ENCODE measurements at regions not wholly inside any gene's neighbourhood (a gene's known extent, or its start where the extent isn't known, plus 50 kb on each side); places are given as distances from the start of the nearest gene placed in this dataset.

- H3K27ac Mint-ChIP-seq, result no peak overlapping the region
- H3K27me3 Mint-ChIP-seq (ENCODE audit: low read depth), result no peaks in the 10 kb centered on the region
- no peak for TF ChIP-seq CTCF (IDR thresholded peaks at IDR 0.05; ENCODE audit: unreplicated experiment in 3 of 3)
- no peaks in the 10 kb centered on the region for H3K36me3 Mint-ChIP-seq (ENCODE audit: low read depth)
- peaks cover 20% of the 10 kb centered on the region for H3K4me1 Mint-ChIP-seq
- no peak overlapping the region for H3K4me3 Mint-ChIP-seq
- H3K9me3 Mint-ChIP-seq, result no peaks in the 10 kb centered on the region
These were observed 245.9 kb upstream of the TLL1 start for GRCh38 chr4:165627128-165627527.

GRCh38 chr4:165627548-165627947 is 245.5 kb upstream of the TLL1 start:
- Mint-ChIP-seq H3K36me3 (ENCODE audit: low read depth) (no peaks in the 10 kb centered on the region), H3K4me1 (peaks cover 21% of the 10 kb centered on the region), H3K4me3 (no peak overlapping the region), H3K27ac (no peak overlapping the region), H3K9me3 (no peaks in the 10 kb centered on the region), H3K27me3 (ENCODE audit: low read depth) (no peaks in the 10 kb centered on the region)
- TF ChIP-seq CTCF (IDR thresholded peaks at IDR 0.05; ENCODE audit: unreplicated experiment in 3 of 3), result no peak

GRCh38 chr4:165628572-165628971 is 244.5 kb upstream of the TLL1 start:
- Mint-ChIP-seq H3K27ac (no peak overlapping the region), H3K9me3 (no peaks in the 10 kb centered on the region), H3K36me3 (ENCODE audit: low read depth) (no peaks in the 10 kb centered on the region), H3K4me1 (peaks cover 21% of the 10 kb centered on the region), H3K27me3 (ENCODE audit: low read depth) (no peaks in the 10 kb centered on the region), H3K4me3 (no peak overlapping the region)
- no peak for TF ChIP-seq CTCF (IDR thresholded peaks at IDR 0.05; ENCODE audit: unreplicated experiment in 3 of 3)

- Mint-ChIP-seq H3K4me1 (peaks cover 21% of the 10 kb centered on the region), H3K9me3 (peaks cover 2% of the 10 kb centered on the region), H3K27ac (no peak overlapping the region), H3K4me3 (no peak overlapping the region), H3K36me3 (ENCODE audit: low read depth) (no peaks in the 10 kb centered on the region), H3K27me3 (ENCODE audit: low read depth) (no peaks in the 10 kb centered on the region)
- TF ChIP-seq CTCF (IDR thresholded peaks at IDR 0.05; ENCODE audit: unreplicated experiment in 3 of 3), result no peak
These were observed 242.4 kb upstream of the TLL1 start for GRCh38 chr4:165630671-165631070.

- no peak for TF ChIP-seq CTCF (IDR thresholded peaks at IDR 0.05; ENCODE audit: unreplicated experiment in 3 of 3)
- no peaks in the 10 kb centered on the region for H3K36me3 Mint-ChIP-seq (ENCODE audit: low read depth)
- no peaks in the 10 kb centered on the region for H3K27me3 Mint-ChIP-seq (ENCODE audit: low read depth)
- no peak overlapping the region for H3K27ac Mint-ChIP-seq
- H3K4me3 Mint-ChIP-seq, result no peak overlapping the region
- H3K9me3 Mint-ChIP-seq, result peaks cover 9% of the 10 kb centered on the region
- H3K4me1 Mint-ChIP-seq, result peaks cover 19% of the 10 kb centered on the region
These were observed 241.7 kb upstream of the TLL1 start for GRCh38 chr4:165631208-165631894.

- Mint-ChIP-seq H3K9me3 (peaks cover 11% of the 10 kb centered on the region), H3K4me1 (peaks cover 15% of the 10 kb centered on the region), H3K27ac (no peak overlapping the region), H3K27me3 (ENCODE audit: low read depth) (no peaks in the 10 kb centered on the region), H3K36me3 (ENCODE audit: low read depth) (no peaks in the 10 kb centered on the region), H3K4me3 (no peak overlapping the region)
- TF ChIP-seq CTCF (IDR thresholded peaks at IDR 0.05; ENCODE audit: unreplicated experiment in 3 of 3), result no peak
These were observed 241.1 kb upstream of the TLL1 start for GRCh38 chr4:165631912-165632311.
